Skeletal muscle cell (primary cell): ENCODE measurements at regions not wholly inside any gene's neighbourhood (a gene's known extent, or its start where the extent isn't known, plus 50 kb on each side); places are given as distances from the start of the nearest gene placed in this dataset.

Experiments used
- DNase-seq: peaks from one replicate; pipeline ENCODE4 v3.0.0-alpha.2; 2010; ENCODE audit warnings: low read depth
- H3K4me3 ChIP-seq: 2 replicates; pipeline ENCODE4 v1.5.1; 2011; ENCODE audit warnings: low read depth, mild to moderate bottlenecking, control low read depth, low read length, moderate library complexity

GRCh38 chr11:109140857-109141515 is 281.0 kb upstream of the C11orf87 start:
- H3K4me3 ChIP-seq, result no peak overlapping the region
- no peak for DNase-seq

GRCh38 chr11:109145287-109145686 is 276.7 kb upstream of the C11orf87 start:
- no peak for DNase-seq

GRCh38 chr11:109147726-109148125 is 274.3 kb upstream of the C11orf87 start:
- no peak for DNase-seq
- no peak overlapping the region for H3K4me3 ChIP-seq

More at GRCh38 chr11:109145287-109145686, 276.7 kb upstream of the C11orf87 start:
- no peak overlapping the region for H3K4me3 ChIP-seq

GRCh38 chr11:109148669-109149068 is 273.3 kb upstream of the C11orf87 start:
- no peak overlapping the region for H3K4me3 ChIP-seq
- no peak for DNase-seq

GRCh38 chr11:109150581-109150980 is 271.4 kb upstream of the C11orf87 start:
- DNase-seq, result no peak
- no peak overlapping the region for H3K4me3 ChIP-seq

- no peak overlapping the region for H3K4me3 ChIP-seq
- DNase-seq, result no peak
Observed at GRCh38 chr11:109153836-109154235, 268.2 kb upstream of the C11orf87 start.

GRCh38 chr11:109155291-109155690 is 266.7 kb upstream of the C11orf87 start:
- no peak overlapping the region for H3K4me3 ChIP-seq
- no peak for DNase-seq

GRCh38 chr11:109165035-109165434 is 257.0 kb upstream of the C11orf87 start:
- DNase-seq, result no peak
- no peak overlapping the region for H3K4me3 ChIP-seq

- no peak overlapping the region for H3K4me3 ChIP-seq
- no peak for DNase-seq
Observed at GRCh38 chr11:109166441-109166840, 255.5 kb upstream of the C11orf87 start.

- DNase-seq, result no peak
- H3K4me3 ChIP-seq, result no peak overlapping the region
Observed at GRCh38 chr11:109173504-109173903, 248.5 kb upstream of the C11orf87 start.

GRCh38 chr11:109184376-109184775 is 237.6 kb upstream of the C11orf87 start:
- DNase-seq, result no peak
- H3K4me3 ChIP-seq, result no peak overlapping the region

- no peak for DNase-seq
- no peak overlapping the region for H3K4me3 ChIP-seq
Observed at GRCh38 chr11:109192864-109193263, 229.1 kb upstream of the C11orf87 start.

- H3K4me3 ChIP-seq, result no peak overlapping the region
- no peak for DNase-seq
Observed at GRCh38 chr11:109193880-109194279, 228.1 kb upstream of the C11orf87 start.

- DNase-seq, result peak; percentile 4
Observed at GRCh38 chr11:109196016-109196415, 226.0 kb upstream of the C11orf87 start.

GRCh38 chr11:109197656-109198055 is 224.3 kb upstream of the C11orf87 start:
- DNase-seq, result peak; percentile 5

More at GRCh38 chr11:109196016-109196415, 226.0 kb upstream of the C11orf87 start:
- no peak overlapping the region for H3K4me3 ChIP-seq

GRCh38 chr11:109203176-109203575 is 218.8 kb upstream of the C11orf87 start:
- no peak overlapping the region for H3K4me3 ChIP-seq
- no peak for DNase-seq

More at GRCh38 chr11:109197656-109198055, 224.3 kb upstream of the C11orf87 start:
- H3K4me3 ChIP-seq, result no peak overlapping the region

GRCh38 chr11:109205312-109205711 is 216.7 kb upstream of the C11orf87 start:
- no peak overlapping the region for H3K4me3 ChIP-seq

GRCh38 chr11:109208121-109208520 is 213.9 kb upstream of the C11orf87 start:
- no peak overlapping the region for H3K4me3 ChIP-seq
- DNase-seq, result no peak

More at GRCh38 chr11:109205312-109205711, 216.7 kb upstream of the C11orf87 start:
- DNase-seq, result no peak

GRCh38 chr11:109209572-109209971 is 212.4 kb upstream of the C11orf87 start:
- DNase-seq, result no peak
- H3K4me3 ChIP-seq, result no peak overlapping the region

- DNase-seq, result no peak
- no peak overlapping the region for H3K4me3 ChIP-seq
Observed at GRCh38 chr11:109221190-109221589, 200.8 kb upstream of the C11orf87 start.

- no peak for DNase-seq
- no peak overlapping the region for H3K4me3 ChIP-seq
Observed at GRCh38 chr11:109222761-109223160, 199.2 kb upstream of the C11orf87 start.
